H1 (cell line): ENCODE measurements at regions not wholly inside any gene's neighbourhood (a gene's known extent, or its start where the extent isn't known, plus 50 kb on each side); places are given as distances from the start of the nearest gene placed in this dataset.

ENCODE experiments used
- CTCF ChIA-PET: fragments of 300-600 bp; sonication (Branson Sonifier 250); formaldehyde crosslinking; loops from one replicate; lab custom pipeline; 2021; ENCODE audit not compliant: partially characterized antibody; lab: Charles Lee
- POLR2A ChIA-PET: fragments of 300-600 bp; sonication (Branson Sonifier 250); formaldehyde crosslinking; loops from one replicate; lab custom pipeline; 2021; ENCODE audit warnings: inconsistent platforms; ENCODE audit not compliant: partially characterized antibody; lab: Charles Lee
- DNase-seq, 2 experiments: peaks; one replicate each; pipeline versions ENCODE4 v3.0.0 to v3.0.0-alpha.2; 2010 to 2022; ENCODE audit warnings: low spot score in 2 of 2, low read depth in 1 of 2, mixed read lengths in 1 of 2
- FAIRE-seq: peaks from 2 replicates; lab custom pipeline; 2011; peaks lifted over from hg19 to GRCh38; lab: Jason Lieb, UNC
- H2AFZ ChIP-seq: 2 replicates; pipeline ENCODE4 v1.8.1; 2012; ENCODE audit warnings: low read length, inconsistent platforms
- H2AK5ac ChIP-seq: 2 replicates; pipeline ENCODE4 v1.6.1; 2013; ENCODE audit warnings: low read depth, low read length
- H2BK120ac ChIP-seq: replicated peaks from 2 replicates; pipeline ENCODE3; 2013; ENCODE audit warnings: low read depth, low read length, inconsistent platforms
- H2BK12ac ChIP-seq: 2 replicates; pipeline ENCODE4 v1.6.1; 2013; ENCODE audit warnings: low read depth, low read length
- H2BK15ac ChIP-seq: 2 replicates; pipeline ENCODE4 v1.6.1; 2013; ENCODE audit warnings: low read length
- H2BK20ac ChIP-seq: 2 replicates; pipeline ENCODE4 v1.6.1; 2013; ENCODE audit warnings: low read length
- H2BK5ac ChIP-seq: 2 replicates; pipeline ENCODE4 v1.6.1; 2013; ENCODE audit warnings: low read depth, low read length
- H3K14ac ChIP-seq: 2 replicates; pipeline ENCODE4 v1.6.1; 2013; ENCODE audit warnings: inconsistent platforms; ENCODE audit not compliant: insufficient read length
- H3K18ac ChIP-seq: 2 replicates; pipeline ENCODE4 v1.6.1; 2013; ENCODE audit warnings: low read length; ENCODE audit errors: extremely low read depth
- H3K23ac ChIP-seq: 2 replicates; pipeline ENCODE4 v1.6.1; 2013; ENCODE audit warnings: inconsistent platforms; ENCODE audit not compliant: insufficient read length
- H3K23me2 ChIP-seq: 2 replicates; pipeline ENCODE4 v1.6.1; 2013; ENCODE audit warnings: low read depth, low read length
- H3K27ac ChIP-seq: 2 replicates; pipeline ENCODE4 v1.6.1; 2011; ENCODE audit warnings: low read depth, low read length, inconsistent platforms
- H3K27me3 ChIP-seq, 4 experiments: replicated peaks in 1 of 4; 1 replicate in 1 of 4; 2 replicates in 3 of 4; pipeline versions ENCODE4 v1.6.1 to v1.8.1; 2011 to 2013; ENCODE audit warnings: low read length in 3 of 4, mild to moderate bottlenecking in 3 of 4, inconsistent platforms in 2 of 4, mixed read lengths in 2 of 4, moderate library complexity in 1 of 4; ENCODE audit not compliant: control insufficient read depth in 3 of 4, insufficient read depth in 3 of 4; ENCODE audit errors: extremely low read depth in 1 of 4
- H3K36me3 ChIP-seq, 4 experiments: 2 replicates each; pipeline versions ENCODE4 v1.6.1 to v1.8.1; 2011 to 2013; ENCODE audit warnings: mild to moderate bottlenecking in 4 of 4, low read length in 3 of 4, moderate library complexity in 2 of 4, control low read depth in 1 of 4, inconsistent platforms in 1 of 4; ENCODE audit not compliant: insufficient read depth in 4 of 4, control insufficient read depth in 2 of 4
- H3K4ac ChIP-seq: replicated peaks from 2 replicates; pipeline ENCODE3; 2013; ENCODE audit warnings: low read length, low read depth, mixed read lengths, inconsistent platforms; ENCODE audit not compliant: insufficient read length
- H3K4me1 ChIP-seq, 4 experiments: replicated peaks in 1 of 4; 1 replicate in 1 of 4; 2 replicates in 3 of 4; pipeline versions ENCODE4 v1.6.1 to v1.8.1; 2011 to 2013; ENCODE audit warnings: low read length in 3 of 4, inconsistent platforms in 2 of 4, mixed read lengths in 1 of 4; ENCODE audit not compliant: insufficient read depth in 4 of 4, control insufficient read depth in 3 of 4
- H3K4me2 ChIP-seq, 2 experiments: 2 replicates each; pipeline versions ENCODE4 v1.6.1 to v1.8.1; 2011 to 2013; ENCODE audit warnings: low read depth in 2 of 2, low read length in 2 of 2, control low read depth in 1 of 2, inconsistent platforms in 1 of 2, mild to moderate bottlenecking in 1 of 2; ENCODE audit not compliant: insufficient read depth in 1 of 2
- H3K4me3 ChIP-seq, 4 experiments: fragments of 200-600, 300-600 bp in 1 of 4; sonication (generic), shearing (Covaris generic), sonication (Bioruptor Twin) in 1 of 4; 2 replicates each; pipeline versions ENCODE4 v1.5.1 to v1.8.1; 2011 to 2016; ENCODE audit warnings: low read length in 4 of 4, low read depth in 3 of 4, control low read depth in 2 of 4, inconsistent platforms in 2 of 4, mild to moderate bottlenecking in 2 of 4, mixed read lengths in 1 of 4, moderate library complexity in 1 of 4; ENCODE audit not compliant: insufficient read depth in 2 of 4; ENCODE audit errors: extremely low read depth in 1 of 4
- H3K56ac ChIP-seq: replicated peaks from 2 replicates; pipeline ENCODE3; 2013; ENCODE audit warnings: low read depth, mild to moderate bottlenecking, mixed read lengths, low read length, inconsistent platforms; ENCODE audit not compliant: insufficient read length
- H3K79me1 ChIP-seq: 2 replicates; pipeline ENCODE4 v1.6.1; 2013; ENCODE audit warnings: low read depth, low read length, control low read depth
- H3K79me2 ChIP-seq, 2 experiments: 2 replicates each; pipeline versions ENCODE4 v1.6.1 to v1.8.1; 2012 to 2013; ENCODE audit warnings: low read length in 2 of 2, mild to moderate bottlenecking in 2 of 2, inconsistent platforms in 1 of 2; ENCODE audit not compliant: insufficient read depth in 2 of 2, control insufficient read depth in 1 of 2
- H3K9ac ChIP-seq, 4 experiments: replicated peaks in 1 of 4; 1 replicate in 1 of 4; 2 replicates in 3 of 4; pipeline versions ENCODE4 v1.6.1 to v1.8.1; 2011 to 2013; ENCODE audit warnings: low read depth in 3 of 4, low read length in 3 of 4, control low read depth in 2 of 4, mild to moderate bottlenecking in 2 of 4, moderate library complexity in 2 of 4, inconsistent platforms in 1 of 4; ENCODE audit errors: extremely low read depth in 1 of 4
- H3K9me3 ChIP-seq, 2 experiments: 2 replicates each; pipeline versions ENCODE4 v1.6.1 to v1.8.1; 2012 to 2013; ENCODE audit warnings: mild to moderate bottlenecking in 2 of 2, moderate library complexity in 2 of 2, control low read depth in 1 of 2, inconsistent platforms in 1 of 2, low read depth in 1 of 2, low read length in 1 of 2, mixed read lengths in 1 of 2; ENCODE audit not compliant: insufficient read depth in 2 of 2
- H4K20me1 ChIP-seq, 2 experiments: replicated peaks in 1 of 2; 2 replicates each; pipeline versions ENCODE3 to v1.8.1; 2011 to 2013; ENCODE audit warnings: inconsistent platforms in 2 of 2, low read length in 2 of 2, mild to moderate bottlenecking in 1 of 2; ENCODE audit not compliant: insufficient read depth in 2 of 2, control insufficient read depth in 1 of 2
- H4K5ac ChIP-seq: 2 replicates; pipeline ENCODE4 v1.6.1; 2013; ENCODE audit warnings: low read length, low read depth, mixed read lengths, inconsistent platforms; ENCODE audit not compliant: insufficient read length
- H4K8ac ChIP-seq: 2 replicates; pipeline ENCODE4 v1.8.0; 2013; ENCODE audit warnings: mild to moderate bottlenecking, moderate library complexity, low read length, inconsistent platforms; ENCODE audit not compliant: insufficient read depth; ENCODE audit errors: extremely low read depth
- H4K91ac ChIP-seq: replicated peaks from 2 replicates; pipeline ENCODE3; 2013; ENCODE audit warnings: low read length, mixed read lengths, inconsistent platforms; ENCODE audit not compliant: insufficient read length
- BACH1 ChIP-seq: IDR thresholded peaks from 2 replicates; pipeline ENCODE4 v1.6.1; 2012; ENCODE audit warnings: low read length, improper control_type of control experiment
- CBX5 ChIP-seq: fragments of 300-800, 300-1000 bp; sonication (generic); IDR thresholded peaks from 2 replicates; pipeline ENCODE4 v1.7.1; 2016; ENCODE audit warnings: antibody characterized with exemption, low read length, low read depth
- CHD2 ChIP-seq: IDR thresholded peaks from 2 replicates; pipeline ENCODE4 v1.6.1; 2012; ENCODE audit warnings: low read length, improper control_type of control experiment
- CREB1 ChIP-seq: IDR thresholded peaks from 2 replicates; pipeline ENCODE4 v1.6.1; 2012; ENCODE audit warnings: inconsistent platforms
- EP300 ChIP-seq, 2 experiments: IDR thresholded peaks; 1 replicate in 1 of 2; 2 replicates in 1 of 2; pipeline ENCODE4 v1.6.1; 2011 to 2012; ENCODE audit warnings: low read depth in 2 of 2, low read length in 2 of 2, mild to moderate bottlenecking in 2 of 2, borderline replicate concordance in 1 of 2, inconsistent platforms in 1 of 2, moderate library complexity in 1 of 2
- EZH2 ChIP-seq: fragments of 200-600 bp; sonication (generic); IDR thresholded peaks from 2 replicates; pipeline ENCODE4 v1.7.1; 2012; ENCODE audit warnings: low read depth, mild to moderate bottlenecking, moderate library complexity, low read length, inconsistent platforms; ENCODE audit not compliant: severe bottlenecking
- HDAC2 ChIP-seq, 2 experiments: fragments of 300-600 bp in 1 of 2; sonication (generic) in 1 of 2; IDR thresholded peaks; 2 replicates each; pipeline ENCODE4 v1.6.1; 2011 to 2012; ENCODE audit warnings: low read depth in 2 of 2, low read length in 2 of 2, mild to moderate bottlenecking in 2 of 2, moderate library complexity in 2 of 2, borderline replicate concordance in 1 of 2, inconsistent platforms in 1 of 2
- JUND ChIP-seq: IDR thresholded peaks from 2 replicates; pipeline ENCODE4 v1.6.1; 2011; ENCODE audit warnings: mild to moderate bottlenecking, improper control_type of control experiment, low read length
- KDM1A ChIP-seq: fragments of 200-600, 300-600 bp; sonication (generic); IDR thresholded peaks from 2 replicates; pipeline ENCODE4 v1.7.1; 2016; ENCODE audit warnings: mild to moderate bottlenecking, low read length, borderline replicate concordance
- NANOG ChIP-seq: IDR thresholded peaks from 2 replicates; pipeline ENCODE4 v1.6.1; 2011; ENCODE audit warnings: low read length, low read depth, mild to moderate bottlenecking, inconsistent platforms; ENCODE audit not compliant: insufficient read depth, poor library complexity, severe bottlenecking
- NRF1 ChIP-seq: IDR thresholded peaks from 2 replicates; pipeline ENCODE4 v1.6.1; 2011; ENCODE audit warnings: mild to moderate bottlenecking, low read depth, low read length, improper control_type of control experiment
- POLR2A ChIP-seq, 2 experiments: IDR thresholded peaks; 1 replicate in 1 of 2; 2 replicates in 1 of 2; pipeline ENCODE4 v1.6.1; 2011; ENCODE audit warnings: low read depth in 2 of 2, low read length in 2 of 2, mild to moderate bottlenecking in 2 of 2; ENCODE audit errors: control extremely low read depth in 1 of 2
- RFX5 ChIP-seq: IDR thresholded peaks from 2 replicates; pipeline ENCODE4 v1.6.1; 2011; ENCODE audit warnings: low read depth, low read length, improper control_type of control experiment, borderline replicate concordance
- RNF2 ChIP-seq: fragments of 200-900, 300-1000 bp; sonication (generic); IDR thresholded peaks from 2 replicates; pipeline ENCODE4 v1.7.1; 2016; ENCODE audit warnings: borderline replicate concordance, low read depth, mild to moderate bottlenecking, antibody characterized with exemption, low read length; ENCODE audit not compliant: poor library complexity, severe bottlenecking; ENCODE audit errors: missing control alignments
- SUZ12 ChIP-seq: fragments of 200-600 bp; sonication (generic); IDR thresholded peaks from 2 replicates; pipeline ENCODE4 v1.6.1; 2012; ENCODE audit warnings: mild to moderate bottlenecking, inconsistent platforms, low read length, moderate library complexity, mixed read lengths
- TAF1 ChIP-seq: IDR thresholded peaks from 2 replicates; pipeline ENCODE4 v1.6.1; 2011; ENCODE audit warnings: mild to moderate bottlenecking, low read depth, low read length
- WGBS, 2 experiments: shearing (Covaris generic) in 1 of 2; methylation state at CpG; one replicate each; pipeline versions ENCODE4 v1.1.6 to v1.1.7; 2013 to 2015; ENCODE audit warnings: low lambda C conversion rate in 2 of 2, mixed read lengths in 2 of 2, inconsistent platforms in 1 of 2, low coverage in 1 of 2, missing lambda C conversion rate in 1 of 2; ENCODE audit not compliant: insufficient replicate concordance in 2 of 2, insufficient coverage in 1 of 2, insufficient read length in 1 of 2; ENCODE audit errors: extremely low coverage in 1 of 2, missing lambda C conversion rate in 1 of 2; 5-methylcytosine and 5-hydroxymethylcytosine counted together

- H2BK15ac ChIP-seq = no peak overlapping the region
- no peak overlapping the region for H3K4ac ChIP-seq
- no peaks in the 10 kb centered on the region for H3K27me3 ChIP-seq
- no peak overlapping the region for H2BK12ac ChIP-seq
- no peak overlapping the region for H2BK5ac ChIP-seq
- no peak overlapping the region for H3K9ac ChIP-seq
- H3K14ac ChIP-seq = no peak overlapping the region
- no peak overlapping the region for H2BK120ac ChIP-seq
- no peak overlapping the region for H4K91ac ChIP-seq
- WGBS, 2 experiments = 97 to 100% methylated on average over 2 to 4 of the region's 4 CpGs
- FAIRE-seq (no peak), DNase-seq (no peak)
- TF ChIP-seq EP300 (IDR thresholded peaks at IDR 0.05; ENCODE audit: borderline replicate concordance in 1 of 2, low read depth in 2 of 2, low read length in 2 of 2) = no peak
- TF ChIP-seq SUZ12 = no peak
- no peak for TF ChIP-seq CREB1
- TF ChIP-seq KDM1A = no peak
- no peak for TF ChIP-seq RFX5
- TF ChIP-seq RNF2 = no peak
- no peak for TF ChIP-seq CHD2
- no peak for TF ChIP-seq CBX5
- TF ChIP-seq POLR2A (IDR thresholded peaks at IDR 0.05; ENCODE audit: control extremely low read depth in 1 of 2, low read depth in 2 of 2, low read length in 2 of 2) = no peak
- TF ChIP-seq TAF1 = no peak
- no peak for TF ChIP-seq JUND
- no peak for TF ChIP-seq NRF1
- no peak for TF ChIP-seq HDAC2 (IDR thresholded peaks at IDR 0.05; ENCODE audit: borderline replicate concordance in 1 of 2, low read depth in 2 of 2, low read length in 2 of 2)
- no peak for TF ChIP-seq NANOG
- no peak for TF ChIP-seq EZH2
- TF ChIP-seq BACH1 = no peak
- H4K5ac ChIP-seq = no peak overlapping the region
- no peaks in the 10 kb centered on the region for H3K36me3 ChIP-seq
- H3K27ac ChIP-seq = no peak overlapping the region
- H3K79me1 ChIP-seq = no peaks in the 10 kb centered on the region
- H3K23me2 ChIP-seq = no peaks in the 10 kb centered on the region
- H4K8ac ChIP-seq = no peak overlapping the region
- no peak overlapping the region for H3K23ac ChIP-seq
- no peak overlapping the region for H2AK5ac ChIP-seq
- no peak overlapping the region for H2BK20ac ChIP-seq
- no peak overlapping the region for H3K4me3 ChIP-seq
- no peak overlapping the region for H3K4me2 ChIP-seq
- CTCF ChIA-PET = no interaction called here
- POLR2A ChIA-PET = no interaction called here
- H4K20me1 ChIP-seq = peaks cover 0 to 1% of the 10 kb centered on the region in 2 experiments
- H3K18ac ChIP-seq = no peak overlapping the region
- H3K56ac ChIP-seq = no peak overlapping the region
- no peaks in the 10 kb centered on the region for H3K79me2 ChIP-seq
- H3K9me3 ChIP-seq = no peaks in the 10 kb centered on the region
- no peaks in the 10 kb centered on the region for H3K4me1 ChIP-seq
- no peak overlapping the region for H2AFZ ChIP-seq
Measured at GRCh38 chr14:83280719-83281118, 1747.1 kb upstream of the SEL1L start.
